SK-N-SH treated with all-trans-retinoic acid at 6 μM for 48 hours (cell line): ENCODE measurements at regions not wholly inside any gene's neighbourhood (a gene's known extent, or its start where the extent isn't known, plus 50 kb on each side); places are given as distances from the start of the nearest gene placed in this dataset.

Experiments
- ATAC-seq: fragments of 200-7000 bp; cut with Tn5 transposase; 3 replicates; pipeline ENCODE4 v1.9.1; 2020; ENCODE audit warnings: mild to moderate bottlenecking, moderate library complexity
- ARNTL ChIP-seq: fragments of 450-650 bp; formaldehyde crosslinking; IDR thresholded peaks from 2 replicates; pipeline ENCODE4 v1.5.0; 2020; ENCODE audit warnings: low read depth, mild to moderate bottlenecking, moderate library complexity, borderline replicate concordance
- BACH2 ChIP-seq: fragments of 250-450 bp; sonication (Bioruptor Pico); IDR thresholded peaks from 2 replicates; pipeline ENCODE4 v1.9.0; 2021; ENCODE audit warnings: mild to moderate bottlenecking, borderline replicate concordance
- CREB5 ChIP-seq: fragments of 250-450 bp; sonication (Bioruptor Pico); IDR thresholded peaks from 2 replicates; pipeline ENCODE4 v1.5.1; 2020; ENCODE audit warnings: low read depth, mild to moderate bottlenecking, moderate library complexity
- CSDC2 ChIP-seq: fragments of 250-450 bp; sonication (Bioruptor Pico); IDR thresholded peaks from 2 replicates; pipeline ENCODE4 v1.5.0; 2020; ENCODE audit warnings: mild to moderate bottlenecking, moderate library complexity
- CSRNP3 ChIP-seq: fragments of 250-450 bp; sonication (Bioruptor Pico); IDR thresholded peaks from 2 replicates; pipeline ENCODE4 v1.5.1; 2021; ENCODE audit warnings: mild to moderate bottlenecking, moderate library complexity
- ESRRG ChIP-seq: fragments of 250-450 bp; sonication (Bioruptor Pico); IDR thresholded peaks from 2 replicates; pipeline ENCODE4 v1.6.1; 2021; ENCODE audit warnings: mild to moderate bottlenecking
- GLIS3 ChIP-seq: fragments of 250-450 bp; sonication (Bioruptor Pico); IDR thresholded peaks from 2 replicates; pipeline ENCODE4 v1.5.0; 2020; ENCODE audit warnings: mild to moderate bottlenecking, moderate library complexity
- ISL1 ChIP-seq: fragments of 250-450 bp; sonication (Bioruptor Pico); IDR thresholded peaks from 2 replicates; pipeline ENCODE4 v2.1.2; 2022; ENCODE audit warnings: mild to moderate bottlenecking, moderate library complexity
- OSR1 ChIP-seq: fragments of 250-450 bp; sonication (Bioruptor Pico); IDR thresholded peaks from 2 replicates; pipeline ENCODE4 v1.8.0; 2022; ENCODE audit warnings: moderate library complexity, mild to moderate bottlenecking, inconsistent platforms
- PATZ1 ChIP-seq: fragments of 250-450 bp; sonication (Bioruptor Pico); IDR thresholded peaks from 2 replicates; pipeline ENCODE4 v1.8.0; 2020; ENCODE audit warnings: mild to moderate bottlenecking, moderate library complexity, borderline replicate concordance
- POU6F1 ChIP-seq: fragments of 250-450 bp; sonication (Bioruptor Pico); IDR thresholded peaks from 2 replicates; pipeline ENCODE4 v1.8.0; 2021; ENCODE audit warnings: low read depth, mild to moderate bottlenecking, moderate library complexity, borderline replicate concordance
- PPARA ChIP-seq: fragments of 250-450 bp; sonication (Bioruptor Pico); IDR thresholded peaks from 2 replicates; pipeline ENCODE4 v1.5.0; 2020; ENCODE audit warnings: mild to moderate bottlenecking, borderline replicate concordance
- RARB ChIP-seq: fragments of 250-450 bp; sonication (Bioruptor Pico); IDR thresholded peaks from 2 replicates; pipeline ENCODE4 v1.8.0; 2021; ENCODE audit warnings: mild to moderate bottlenecking, moderate library complexity
- SNAI2 ChIP-seq: fragments of 250-450 bp; sonication (Bioruptor Pico); IDR thresholded peaks from 2 replicates; pipeline ENCODE4 v1.5.0; 2020; ENCODE audit warnings: mild to moderate bottlenecking, moderate library complexity
- TCF4 ChIP-seq: fragments of 250-450 bp; sonication (Bioruptor Pico); IDR thresholded peaks from 2 replicates; pipeline ENCODE4 v1.8.0; 2021; ENCODE audit warnings: mild to moderate bottlenecking, moderate library complexity, borderline replicate concordance
- TOX ChIP-seq: fragments of 250-450 bp; sonication (Bioruptor Pico); IDR thresholded peaks from 2 replicates; pipeline ENCODE4 v1.8.0; 2021; ENCODE audit warnings: mild to moderate bottlenecking, moderate library complexity, borderline replicate concordance
- TSHZ2 ChIP-seq: fragments of 250-450 bp; sonication (Bioruptor Pico); IDR thresholded peaks from 2 replicates; pipeline ENCODE4 v1.5.0; 2020; ENCODE audit warnings: mild to moderate bottlenecking, moderate library complexity
- ZC3H10 ChIP-seq: fragments of 250-450 bp; sonication (Bioruptor Pico); IDR thresholded peaks from 2 replicates; pipeline ENCODE4 v1.5.1; 2021; ENCODE audit warnings: mild to moderate bottlenecking, moderate library complexity
- ZFP3 ChIP-seq: fragments of 250-450 bp; sonication (Bioruptor Pico); IDR thresholded peaks from 2 replicates; pipeline ENCODE4 v1.5.0; 2020; ENCODE audit warnings: mild to moderate bottlenecking, moderate library complexity
- ZFP30 ChIP-seq: fragments of 450-650 bp; formaldehyde crosslinking; IDR thresholded peaks from 2 replicates; pipeline ENCODE4 v1.5.0; 2022; ENCODE audit warnings: mild to moderate bottlenecking, moderate library complexity
- ZNF70 ChIP-seq: fragments of 450-650 bp; formaldehyde crosslinking; IDR thresholded peaks from 2 replicates; pipeline ENCODE4 v1.5.0; 2020; ENCODE audit warnings: mild to moderate bottlenecking, moderate library complexity
- ZNF8 ChIP-seq: fragments of 450-650 bp; formaldehyde crosslinking; IDR thresholded peaks from 2 replicates; pipeline ENCODE4 v1.5.0; 2020; ENCODE audit warnings: mild to moderate bottlenecking, moderate library complexity

- no peak for TF ChIP-seq ISL1
- TF ChIP-seq SNAI2 (CRISPR knock-in tag) = no peak
- no peak for TF ChIP-seq ZC3H10 (CRISPR knock-in tag)
- no peak for TF ChIP-seq GLIS3 (CRISPR knock-in tag)
- TF ChIP-seq CSRNP3 (CRISPR knock-in tag) = no peak
- TF ChIP-seq ESRRG (CRISPR knock-in tag) = no peak
- TF ChIP-seq ZFP3 = no peak
- no peak for TF ChIP-seq PPARA
- TF ChIP-seq CSDC2 (CRISPR knock-in tag) = no peak
- TF ChIP-seq CREB5 = no peak
- ATAC-seq = no peak
These were observed 179.8 kb downstream of the FOXD2 start for GRCh38 chr1:47617381-47618221.

- ATAC-seq = no peak
- TF ChIP-seq BACH2 (CRISPR knock-in tag) (no peak), TOX (CRISPR knock-in tag) (no peak), PATZ1 (CRISPR knock-in tag) (no peak), ZC3H10 (CRISPR knock-in tag) (no peak), CREB5 (no peak), ISL1 (no peak), CSRNP3 (CRISPR knock-in tag) (no peak), SNAI2 (CRISPR knock-in tag) (no peak), ZNF70 (no peak), ZFP3 (no peak), ZFP30 (CRISPR knock-in tag) (no peak), RARB (CRISPR knock-in tag) (no peak), OSR1 (CRISPR knock-in tag) (no peak), CSDC2 (CRISPR knock-in tag) (no peak), ESRRG (CRISPR knock-in tag) (no peak), PPARA (no peak), ZNF8 (CRISPR knock-in tag) (no peak), TSHZ2 (no peak)
These were observed 180.4 kb downstream of the FOXD2 start for GRCh38 chr1:47618222-47618720.

- ATAC-seq = no peak
These were observed 181.0 kb downstream of the FOXD2 start for GRCh38 chr1:47618830-47619229.

More at GRCh38 chr1:47618830-47619229, 181.0 kb downstream of the FOXD2 start:
- no peak for TF ChIP-seq CREB5
- TF ChIP-seq BACH2 (CRISPR knock-in tag) = no peak
- TF ChIP-seq GLIS3 (CRISPR knock-in tag) = no peak
- no peak for TF ChIP-seq SNAI2 (CRISPR knock-in tag)
- TF ChIP-seq ESRRG (CRISPR knock-in tag) = no peak
- no peak for TF ChIP-seq PPARA
- TF ChIP-seq CSDC2 (CRISPR knock-in tag) = no peak
- TF ChIP-seq POU6F1 (CRISPR knock-in tag) = no peak
- no peak for TF ChIP-seq ARNTL
- no peak for TF ChIP-seq TCF4 (CRISPR knock-in tag)
